GM10266 (cell line): ENCODE measurements at regions not wholly inside any gene's neighbourhood (a gene's known extent, or its start where the extent isn't known, plus 50 kb on each side); places are given as distances from the start of the nearest gene placed in this dataset.

Experiments used
- DNase-seq: peaks from one replicate; pipeline ENCODE4 v3.0.0; 2012; ENCODE audit errors: extremely low spot score
- CTCF ChIP-seq: IDR thresholded peaks from 2 replicates; pipeline ENCODE4 v1.5.1; 2012; ENCODE audit warnings: mild to moderate bottlenecking, low read depth; ENCODE audit not compliant: control insufficient read depth, insufficient read depth; ENCODE audit errors: missing control alignments

- no peak for TF ChIP-seq CTCF
- no peak for DNase-seq
Measured at GRCh38 chr5:68384936-68385594, 169.5 kb downstream of the PIK3R1 start.

GRCh38 chr5:68385936-68386335 is 170.4 kb downstream of the PIK3R1 start:
- no peak for DNase-seq
- no peak for TF ChIP-seq CTCF

GRCh38 chr5:68387074-68387796 is 171.7 kb downstream of the PIK3R1 start:
- DNase-seq = no peak
- TF ChIP-seq CTCF = no peak

GRCh38 chr5:68389618-68390017 is 174.1 kb downstream of the PIK3R1 start:
- DNase-seq = no peak
- no peak for TF ChIP-seq CTCF

- no peak for TF ChIP-seq CTCF
- DNase-seq = no peak
Measured at GRCh38 chr5:68392617-68393016, 177.1 kb downstream of the PIK3R1 start.

- TF ChIP-seq CTCF = no peak
- DNase-seq = no peak
Measured at GRCh38 chr5:68395302-68395701, 179.7 kb downstream of the PIK3R1 start.

- no peak for DNase-seq
- no peak for TF ChIP-seq CTCF
Measured at GRCh38 chr5:68395926-68396511, 180.5 kb downstream of the PIK3R1 start.
